Left lung (tissue), 4 donors: ENCODE measurements at regions not wholly inside any gene's neighbourhood (a gene's known extent, or its start where the extent isn't known, plus 50 kb on each side); places are given as distances from the start of the nearest gene placed in this dataset.

Experiments used
- ATAC-seq: fragments of 200-7000 bp; cut with Tn5 transposase; one replicate; pipeline ENCODE4 v1.9.1; 2020; ENCODE audit warnings: moderate library complexity
- DNase-seq, 4 donors: peaks; one replicate each; pipeline ENCODE4 v3.0.0-alpha.2; 2013 to 2020
- H3K27ac ChIP-seq, 2 donors: fragments of 200-600 bp; sonication (generic) in 1 of 2; one replicate each; pipeline versions ENCODE4 v1.5.0 to v1.8.0; 2020 to 2021
- H3K27me3 ChIP-seq, 2 donors: fragments of 200-600 bp; sonication (generic) in 1 of 2; one replicate each; pipeline versions ENCODE4 v1.5.0 to v1.8.0; 2020 to 2021
- H3K36me3 ChIP-seq, 2 donors: fragments of 200-600 bp; sonication (generic) in 1 of 2; one replicate each; pipeline versions ENCODE4 v1.5.0 to v1.8.0; 2020 to 2021
- H3K4me1 ChIP-seq, 2 donors: fragments of 200-600 bp; one replicate each; pipeline ENCODE4 v1.8.0; 2021
- H3K4me3 ChIP-seq, 2 donors: fragments of 200-600 bp; sonication (generic) in 1 of 2; one replicate each; pipeline versions ENCODE4 v1.5.0 to v1.8.0; 2020 to 2021; ENCODE audit warnings: mild to moderate bottlenecking in 1 of 2
- H3K9me3 ChIP-seq, 2 donors: fragments of 200-600 bp; sonication (generic) in 1 of 2; one replicate each; pipeline versions ENCODE4 v1.5.0 to v1.8.0; 2020 to 2021
- intact Hi-C, 2 donors: fragments of 100-400 bp; cut with DNase I; formaldehyde crosslinking; loops; one replicate each; pipeline versions ENCODE4 v1.11.2 to v1.14.2; 2022
- TF ChIP-seq, protein P1 (sequence below), 2 donors: fragments of 200-600 bp; sonication (generic) in 1 of 2; IDR thresholded peaks; one replicate each; pipeline versions ENCODE4 v1.5.0 to v1.8.0; 2021; ENCODE audit warnings: antibody characterized with exemption in 2 of 2
- donor health status: DM: no; HTN: yes; CAD: no.
- donor health status: DM: no; HTN: no; CAD: no.

DNA sequence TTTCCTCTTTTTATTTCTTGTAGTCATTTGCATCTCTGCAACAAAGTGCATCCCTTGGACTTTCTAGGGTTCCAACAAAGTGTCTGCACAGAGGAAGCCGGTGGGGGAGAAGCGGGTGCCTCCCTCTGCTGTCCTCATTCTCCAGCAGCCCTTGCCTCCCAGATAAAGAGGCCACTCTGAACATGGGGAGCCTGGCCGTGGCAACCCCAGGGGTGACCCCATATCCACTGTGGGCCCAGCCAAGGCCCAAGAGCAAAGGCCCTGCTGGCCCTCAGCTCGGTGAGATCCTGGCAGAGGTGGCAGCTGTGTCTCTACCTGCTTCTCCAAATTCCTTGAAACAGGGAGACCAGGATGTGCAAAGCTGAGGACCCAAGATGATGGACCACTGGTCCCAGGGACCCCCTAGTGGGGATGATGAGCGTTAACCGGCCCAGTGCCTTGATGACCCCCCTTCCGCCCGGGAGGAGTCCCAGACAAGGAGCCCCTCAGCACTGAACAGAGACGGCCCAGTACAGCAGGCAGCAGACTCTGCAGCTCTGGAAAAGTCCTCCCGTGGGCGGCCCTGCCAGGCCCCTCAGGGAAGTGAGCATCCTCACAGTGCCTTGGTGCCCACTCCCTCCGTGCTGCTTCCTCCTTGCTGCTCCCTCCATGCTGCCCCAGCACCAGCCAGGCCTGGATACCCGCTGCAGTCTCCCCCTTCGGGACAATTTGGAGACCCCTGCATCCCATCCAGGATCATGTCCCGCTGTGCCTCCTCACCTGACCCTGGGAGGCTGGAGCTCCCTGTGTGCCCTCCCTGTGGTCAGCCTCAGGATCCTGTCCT is 62.5 kb downstream of the MRPL36 start:
- no peak overlapping the region for H3K4me3 ChIP-seq
- H3K27me3 ChIP-seq, result peaks cover 0 to 31% of the 10 kb centered on the region in 2 donors
- ATAC-seq (no peak), DNase-seq (peak in 1 of 4 donors; percentile 67)
- TF ChIP-seq, protein P1, sequence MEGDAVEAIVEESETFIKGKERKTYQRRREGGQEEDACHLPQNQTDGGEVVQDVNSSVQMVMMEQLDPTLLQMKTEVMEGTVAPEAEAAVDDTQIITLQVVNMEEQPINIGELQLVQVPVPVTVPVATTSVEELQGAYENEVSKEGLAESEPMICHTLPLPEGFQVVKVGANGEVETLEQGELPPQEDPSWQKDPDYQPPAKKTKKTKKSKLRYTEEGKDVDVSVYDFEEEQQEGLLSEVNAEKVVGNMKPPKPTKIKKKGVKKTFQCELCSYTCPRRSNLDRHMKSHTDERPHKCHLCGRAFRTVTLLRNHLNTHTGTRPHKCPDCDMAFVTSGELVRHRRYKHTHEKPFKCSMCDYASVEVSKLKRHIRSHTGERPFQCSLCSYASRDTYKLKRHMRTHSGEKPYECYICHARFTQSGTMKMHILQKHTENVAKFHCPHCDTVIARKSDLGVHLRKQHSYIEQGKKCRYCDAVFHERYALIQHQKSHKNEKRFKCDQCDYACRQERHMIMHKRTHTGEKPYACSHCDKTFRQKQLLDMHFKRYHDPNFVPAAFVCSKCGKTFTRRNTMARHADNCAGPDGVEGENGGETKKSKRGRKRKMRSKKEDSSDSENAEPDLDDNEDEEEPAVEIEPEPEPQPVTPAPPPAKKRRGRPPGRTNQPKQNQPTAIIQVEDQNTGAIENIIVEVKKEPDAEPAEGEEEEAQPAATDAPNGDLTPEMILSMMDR (IDR thresholded peaks at IDR 0.05), result no peak
- intact Hi-C loops, result no loop called here
- no peaks in the 10 kb centered on the region for H3K4me1 ChIP-seq
- H3K9me3 ChIP-seq, result peaks cover 0 to 14% of the 10 kb centered on the region in 2 donors
- H3K36me3 ChIP-seq, result no peaks in the 10 kb centered on the region
- no peak overlapping the region for H3K27ac ChIP-seq

DNA sequence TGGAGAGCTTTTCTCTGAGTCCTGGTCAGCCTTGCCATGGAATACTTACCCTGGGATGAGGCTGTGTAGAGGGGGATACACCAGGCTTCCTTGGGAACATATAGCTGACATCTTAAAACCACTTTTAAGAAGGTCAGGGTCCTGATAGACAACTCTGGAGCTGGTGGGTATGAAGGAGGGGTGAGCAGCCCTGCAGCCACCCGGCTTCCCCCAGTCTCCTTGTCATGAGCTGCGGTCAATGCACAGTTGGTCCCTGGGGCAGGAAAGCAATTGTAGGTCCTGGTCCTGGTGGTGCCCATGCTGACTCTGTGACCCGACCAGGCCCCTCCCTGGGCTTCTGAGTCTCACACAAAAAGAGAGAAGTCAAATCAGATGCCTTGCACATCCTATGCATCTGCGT is 63.6 kb downstream of the MRPL36 start:
- Histone ChIP-seq H3K27me3 (peaks cover 0 to 31% of the 10 kb centered on the region in 2 donors), H3K36me3 (no peaks in the 10 kb centered on the region), H3K4me1 (no peaks in the 10 kb centered on the region), H3K27ac (no peak overlapping the region), H3K9me3 (peaks cover 0 to 10% of the 10 kb centered on the region in 2 donors), H3K4me3 (no peak overlapping the region)
- DNase-seq, result no peak
- TF ChIP-seq, protein P1 (IDR thresholded peaks at IDR 0.05), result no peak
- intact Hi-C loops, result no loop called here
- ATAC-seq, result no peak

- intact Hi-C loops, result no loop called here
- Histone ChIP-seq H3K36me3 (no peaks in the 10 kb centered on the region), H3K27ac (no peak overlapping the region), H3K4me1 (no peaks in the 10 kb centered on the region), H3K27me3 (peaks cover 0 to 35% of the 10 kb centered on the region in 2 donors), H3K9me3 (peaks cover 0 to 4% of the 10 kb centered on the region in 2 donors), H3K4me3 (no peak overlapping the region)
- DNase-seq (peak in 1 of 4 donors; percentile 63), ATAC-seq (no peak)
- TF ChIP-seq, protein P1 (IDR thresholded peaks at IDR 0.05), result no peak
Observed at GRCh38 chr5:1735320-1735970, 64.2 kb downstream of the MRPL36 start.

GRCh38 chr5:1734908-1735289 is 64.7 kb downstream of the MRPL36 start:
- no peak overlapping the region for H3K4me3 ChIP-seq
- TF ChIP-seq, protein P1 (IDR thresholded peaks at IDR 0.05), result no peak
- H3K9me3 ChIP-seq, result peaks cover 0 to under 1% of the 10 kb centered on the region in 2 donors
- intact Hi-C loops, result no loop called here
- H3K4me1 ChIP-seq, result no peaks in the 10 kb centered on the region
- DNase-seq (no peak), ATAC-seq (no peak)
- H3K27ac ChIP-seq, result no peak overlapping the region
- peaks cover 0 to 41% of the 10 kb centered on the region in 2 donors for H3K27me3 ChIP-seq
- no peaks in the 10 kb centered on the region for H3K36me3 ChIP-seq

- Histone ChIP-seq H3K4me1 (no peaks in the 10 kb centered on the region), H3K4me3 (no peak overlapping the region), H3K36me3 (no peaks in the 10 kb centered on the region), H3K27ac (no peak overlapping the region), H3K9me3 (no peaks in the 10 kb centered on the region), H3K27me3 (peaks cover 0 to 46% of the 10 kb centered on the region in 2 donors)
- TF ChIP-seq, protein P1 (IDR thresholded peaks at IDR 0.05), result no peak
- ATAC-seq (no peak), DNase-seq (peak in 1 of 4 donors; percentile 74)
- intact Hi-C loops, result no loop called here
Observed at GRCh38 chr5:1734271-1734907, 65.2 kb downstream of the MRPL36 start.
